ENCODE measurements at regions not wholly inside any gene's neighbourhood (a gene's known extent, or its start where the extent isn't known, plus 50 kb on each side); places are given as distances from the start of the nearest gene placed in this dataset.
"Not testable (repeated sequence)": the region's sequence is repeated elsewhere in the genome, so short reads cannot be mapped to it uniquely, and the experiment has no call there.

- DNase-seq, result no peak
Measured at GRCh38 chr10:100642295-100642994, 102.9 kb upstream of the PAX2 start.

GRCh38 chr10:100645091-100645490, 100.3 kb upstream of the PAX2 start:
- DNase-seq, result no peak

GRCh38 chr10:100645613-100646392, 99.6 kb upstream of the PAX2 start:
- no peak for DNase-seq

GRCh38 chr10:100647928-100648327, 97.5 kb upstream of the PAX2 start:
- DNase-seq, result no peak

- DNase-seq, result no peak
Measured at GRCh38 chr10:100650693-100651092, 94.7 kb upstream of the PAX2 start.

GRCh38 chr10:100651099-100651498, 94.3 kb upstream of the PAX2 start:
- not testable (repeated sequence) for DNase-seq

GRCh38 chr10:100651916-100652315, 93.5 kb upstream of the PAX2 start:
- DNase-seq, result no peak

- no peak for DNase-seq
Measured at GRCh38 chr10:100652406-100653135, 92.8 kb upstream of the PAX2 start.

- DNase-seq, result no peak
Measured at GRCh38 chr10:100653238-100653956, 92.0 kb upstream of the PAX2 start.

GRCh38 chr10:100653957-100654781, 91.2 kb upstream of the PAX2 start:
- DNase-seq, result no peak

GRCh38 chr10:100654782-100655325, 90.5 kb upstream of the PAX2 start:
- DNase-seq, result no peak

- DNase-seq, result no peak
Measured at GRCh38 chr10:100655326-100655759, 90.0 kb upstream of the PAX2 start.

- DNase-seq, result no peak
Measured at GRCh38 chr10:100655760-100656421, 89.5 kb upstream of the PAX2 start.

GRCh38 chr10:100656454-100656853, 88.9 kb upstream of the PAX2 start:
- DNase-seq, result no peak

GRCh38 chr10:100658269-100658668, 87.1 kb upstream of the PAX2 start:
- no peak for DNase-seq

- no peak for DNase-seq
Measured at GRCh38 chr10:100659361-100660098, 85.9 kb upstream of the PAX2 start.

- no peak for DNase-seq
Measured at GRCh38 chr10:100660365-100660764, 85.0 kb upstream of the PAX2 start.

GRCh38 chr10:100660945-100661344, 84.4 kb upstream of the PAX2 start:
- no peak for DNase-seq

GRCh38 chr10:100661520-100661919, 83.9 kb upstream of the PAX2 start:
- DNase-seq, result no peak

GRCh38 chr10:100662067-100662466, 83.3 kb upstream of the PAX2 start:
- DNase-seq, result no peak
